ENCODE measurements at regions not wholly inside any gene's neighbourhood (a gene's known extent, or its start where the extent isn't known, plus 50 kb on each side); places are given as distances from the start of the nearest gene placed in this dataset.

GRCh38 chr2:240227538-240228428, 87.3 kb upstream of the OTOS start:
- DNase-seq, result no peak

DNA sequence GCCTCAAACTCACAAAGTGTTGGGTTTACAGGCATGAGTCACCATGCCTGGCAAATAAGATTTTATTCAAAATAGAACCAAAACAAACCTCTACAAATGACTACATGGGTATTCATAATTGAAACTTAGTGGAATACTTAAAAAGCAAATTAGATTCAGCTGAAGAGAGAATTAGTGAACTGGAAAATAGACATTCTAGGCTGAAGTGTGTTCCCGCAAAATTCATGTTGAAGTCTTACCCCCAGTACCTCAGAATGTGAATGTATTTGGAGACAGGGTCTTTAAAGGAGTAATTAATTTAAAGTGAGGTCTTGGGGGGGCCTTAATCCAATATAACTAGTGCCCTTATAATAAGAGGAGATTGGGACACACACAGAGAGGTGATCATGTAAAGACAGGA, 88.5 kb upstream of the OTOS start:
- DNase-seq, result no peak

DNA sequence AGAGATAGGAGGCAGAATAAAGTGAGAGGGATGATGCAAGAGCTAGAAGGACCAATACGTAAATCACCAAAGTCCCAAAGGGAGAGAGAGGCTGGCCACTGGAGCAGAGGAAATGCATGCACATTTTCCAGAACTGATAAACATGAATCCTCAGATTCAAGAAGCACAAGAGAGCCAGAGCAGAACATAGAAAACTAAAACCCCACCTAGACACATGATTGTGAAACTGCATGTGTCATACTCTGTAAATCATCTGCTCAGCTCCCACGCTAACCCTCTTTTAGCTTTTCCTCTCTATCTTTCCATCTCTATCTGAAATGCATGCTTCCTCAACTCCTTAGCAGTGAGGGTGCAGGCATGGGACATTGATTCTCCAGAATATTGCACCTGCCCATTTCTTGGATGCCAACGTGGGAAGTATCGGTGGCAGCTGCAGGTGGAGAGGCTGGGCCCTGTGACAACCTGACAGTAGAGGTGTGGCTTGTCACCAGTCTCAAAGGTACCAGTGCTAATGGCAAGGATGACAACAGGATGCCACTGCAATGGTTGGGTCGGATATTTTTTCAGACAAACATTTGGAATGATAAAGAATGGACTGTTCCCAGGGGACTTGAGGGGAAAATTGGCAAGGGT, 89.3 kb upstream of the OTOS start:
- no peak for DNase-seq

DNA sequence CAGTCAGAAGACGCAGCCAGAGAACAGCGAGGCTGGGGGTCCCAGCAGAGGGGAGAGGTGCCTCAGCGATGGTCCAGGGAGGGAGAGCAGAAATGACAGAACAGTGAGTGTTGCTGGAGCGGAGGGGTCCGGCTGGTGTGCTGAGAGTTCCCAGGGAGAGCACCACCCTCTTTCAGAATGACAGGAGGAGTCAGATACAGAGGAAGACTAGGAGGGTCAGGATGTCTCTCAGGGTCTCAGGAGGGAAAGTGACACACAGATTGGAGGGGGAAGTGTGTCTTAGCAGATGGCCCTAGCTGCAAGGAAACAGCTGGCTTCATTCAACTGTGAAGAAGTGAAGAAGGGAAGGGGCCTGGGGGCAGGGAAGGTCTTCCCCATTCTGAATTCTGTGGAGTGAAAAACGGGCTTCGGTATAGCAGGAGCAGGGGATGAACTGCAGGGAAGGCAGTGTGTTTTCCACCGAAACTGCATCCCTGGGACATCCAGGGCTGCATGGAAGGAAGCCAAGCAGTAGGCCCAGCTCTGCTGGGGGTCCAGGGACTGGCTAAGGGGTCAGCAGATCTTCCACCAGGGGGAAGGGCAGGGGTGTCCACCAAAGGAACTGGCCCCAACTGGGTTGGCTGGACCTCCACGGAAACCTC, 90.0 kb upstream of the OTOS start:
- DNase-seq, result no peak

GRCh38 chr2:240231838-240232244, 91.4 kb upstream of the OTOS start:
- DNase-seq, result no peak

- no peak for DNase-seq
These were observed 91.9 kb upstream of the OTOS start for GRCh38 chr2:240232264-240232915.

DNA sequence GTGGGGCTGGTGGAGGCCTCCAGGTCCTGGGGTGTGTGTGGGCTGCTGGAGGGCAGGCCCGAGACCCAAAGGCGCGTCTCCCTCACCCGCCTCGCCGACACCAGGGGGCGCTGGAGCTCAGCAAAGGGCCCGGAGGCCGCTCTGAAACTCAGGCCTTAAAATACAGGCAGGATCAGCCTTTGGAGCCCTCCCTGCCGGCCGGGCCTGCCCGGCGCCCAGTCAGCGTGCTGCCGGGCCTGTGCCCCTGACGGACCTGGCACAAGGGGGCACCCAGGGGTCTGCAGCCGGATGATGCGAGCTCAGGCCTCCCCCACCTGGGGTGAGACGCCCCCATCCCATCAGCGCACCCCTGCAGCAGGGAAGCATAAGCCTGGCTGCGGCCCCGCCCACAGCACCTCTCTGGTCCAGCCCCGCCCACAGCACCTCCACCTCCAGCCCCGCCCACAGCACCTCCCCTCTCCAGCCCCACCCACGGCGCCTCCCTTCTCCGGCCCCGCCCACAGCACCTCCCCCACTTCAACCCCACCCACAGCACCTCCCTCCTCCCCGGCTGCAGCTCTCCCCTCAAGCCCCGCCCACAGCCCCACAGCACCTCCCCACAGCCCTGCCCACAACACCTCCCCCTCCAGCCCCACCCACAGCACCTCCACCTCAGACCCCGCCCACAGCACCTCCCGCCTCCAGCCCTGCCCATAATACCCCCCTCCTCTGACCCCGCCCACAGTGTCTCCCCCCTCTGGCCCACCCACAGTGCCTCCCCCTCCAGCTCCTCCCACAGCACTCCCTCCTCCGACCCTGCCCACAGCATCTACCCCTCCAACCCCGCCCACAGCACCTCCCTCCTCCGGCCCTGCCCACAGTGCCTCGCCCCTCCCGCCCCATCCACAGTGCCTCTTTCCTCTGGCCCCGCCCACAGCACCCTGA, 92.8 kb upstream of the OTOS start:
- DNase-seq, result peak; percentile 55

GRCh38 chr2:240233885-240234502, 93.5 kb upstream of the OTOS start:
- DNase-seq, result no peak

DNA sequence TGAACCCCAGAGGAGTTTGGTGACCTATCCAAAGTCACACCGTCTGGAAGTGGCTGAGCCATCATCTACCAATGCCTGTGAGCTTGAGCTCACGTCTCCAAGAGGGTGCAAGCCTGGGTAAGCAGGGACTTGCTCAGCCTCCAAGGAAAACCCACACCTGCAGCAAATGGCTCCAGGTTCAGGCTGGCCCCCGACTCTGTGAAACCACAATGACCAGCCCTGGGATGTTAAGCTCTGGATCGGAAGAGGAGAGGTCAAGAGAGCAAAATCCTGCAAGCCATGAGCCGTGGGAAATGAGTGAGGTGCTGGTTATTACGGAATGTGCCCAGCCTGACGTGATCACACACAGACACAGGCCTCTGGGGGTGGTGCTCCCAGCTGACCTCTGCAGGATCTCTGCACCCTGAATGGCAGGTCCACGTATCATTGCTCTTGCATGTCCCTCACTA, 94.1 kb upstream of the OTOS start:
- DNase-seq, result no peak

DNA sequence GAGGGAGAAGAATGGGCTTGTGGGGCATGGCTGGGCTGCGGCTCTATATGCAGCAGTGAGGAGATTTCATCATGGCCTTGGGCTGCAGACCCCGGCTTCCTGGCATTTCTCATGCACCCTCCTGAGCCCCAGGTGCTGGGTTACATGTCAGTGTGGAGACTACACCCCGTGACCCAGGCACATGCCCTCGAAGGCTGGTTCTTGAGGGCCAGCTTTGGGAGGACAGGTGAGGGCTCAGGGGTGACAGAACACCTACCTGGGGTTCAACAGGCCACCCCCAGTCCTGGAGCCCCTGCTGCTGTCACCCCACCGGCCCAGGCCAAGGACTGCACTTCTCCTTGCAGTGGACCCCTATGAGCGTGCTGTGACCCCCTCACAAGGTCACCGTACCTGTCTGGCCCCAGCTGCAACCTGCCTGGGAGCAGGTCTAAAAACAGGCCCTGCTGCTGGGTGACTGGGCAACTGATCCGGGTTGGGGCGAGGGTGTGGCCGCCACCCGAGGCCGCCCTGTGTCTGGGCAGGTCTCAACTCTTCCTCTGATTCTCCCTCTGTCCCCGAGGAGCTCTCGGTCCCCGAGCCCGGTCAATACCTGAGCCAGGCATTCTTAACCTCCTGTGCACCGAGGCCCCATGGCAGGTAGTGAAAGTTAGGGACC, 94.8 kb upstream of the OTOS start:
- DNase-seq, result no peak

- DNase-seq, result no peak
These were observed 95.4 kb upstream of the OTOS start for GRCh38 chr2:240235811-240236210.

GRCh38 chr2:240236217-240237111, 96.0 kb upstream of the OTOS start:
- no peak for DNase-seq

DNA sequence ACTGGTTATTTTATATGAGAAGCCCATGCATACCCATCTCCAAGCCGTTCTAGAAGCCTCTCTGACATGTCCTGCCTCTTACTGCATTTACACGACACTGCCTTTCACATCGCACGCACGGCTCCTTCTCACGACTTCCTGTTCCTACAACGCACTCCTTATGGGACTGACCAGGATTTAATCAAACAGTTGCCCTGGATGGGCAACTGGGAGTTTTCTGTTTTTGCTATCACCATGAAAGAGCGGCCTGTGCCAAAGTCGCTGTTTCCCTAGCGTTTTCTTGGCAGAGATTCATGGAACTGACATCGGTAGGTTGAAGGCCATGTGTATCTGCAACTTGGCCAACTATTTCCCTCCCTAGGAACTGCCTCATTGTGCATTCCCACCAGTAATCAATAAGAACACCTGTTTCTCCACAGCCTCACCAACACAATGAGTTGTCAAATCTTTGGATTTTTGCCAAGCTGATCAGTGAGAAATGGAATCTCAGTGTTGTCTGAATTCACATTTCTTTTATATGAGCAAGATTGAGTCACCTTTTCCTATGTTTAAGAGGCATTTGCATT, 97.2 kb upstream of the OTOS start:
- DNase-seq, result no peak

- DNase-seq, result no peak
These were observed 97.7 kb upstream of the OTOS start for GRCh38 chr2:240238201-240238600.

GRCh38 chr2:240238786-240239185, 98.3 kb upstream of the OTOS start:
- no peak for DNase-seq

DNA sequence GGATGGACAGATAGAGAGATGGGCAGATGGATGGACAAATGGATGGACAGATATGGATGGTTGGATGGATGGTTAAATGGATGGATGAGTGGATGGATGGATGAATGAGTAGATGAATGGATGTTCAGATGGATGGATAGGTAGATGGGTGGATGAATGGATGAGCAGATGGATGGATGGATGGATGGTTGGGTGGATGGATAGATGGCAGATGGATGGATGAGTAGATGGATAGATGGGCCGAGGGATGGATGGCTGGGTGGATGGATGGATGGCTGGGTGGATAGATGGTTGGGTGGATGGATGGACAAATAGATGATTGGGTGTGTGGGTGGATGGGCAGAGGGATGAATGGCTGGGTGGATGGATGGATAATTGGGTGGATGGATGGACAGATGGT, 98.9 kb upstream of the OTOS start:
- no peak for DNase-seq

GRCh38 chr2:240240017-240240734, 99.7 kb upstream of the OTOS start:
- DNase-seq, result no peak

GRCh38 chr2:240240781-240241180, 100.3 kb upstream of the OTOS start:
- no peak for DNase-seq

DNA sequence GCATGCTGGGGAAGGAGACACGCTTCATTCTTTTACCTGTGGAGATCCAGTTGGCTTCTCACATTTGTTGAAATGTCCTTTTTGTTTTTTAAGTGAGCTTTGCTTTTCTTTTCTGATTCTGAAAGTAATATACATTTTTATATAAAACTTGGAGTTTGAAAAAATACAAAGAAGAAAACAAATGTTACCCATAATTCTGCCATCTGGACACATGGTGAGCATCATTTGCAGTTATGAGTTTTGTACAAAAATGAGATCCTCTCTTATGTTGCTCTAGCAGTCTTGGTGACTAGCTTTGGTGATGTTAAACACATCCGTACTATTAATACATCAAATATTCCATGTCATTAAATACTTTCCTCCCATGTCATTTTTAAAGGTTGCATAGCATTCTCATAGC, 101.1 kb upstream of the OTOS start:
- DNase-seq, result no peak
